DND-41 (cell line): ENCODE measurements at regions not wholly inside any gene's neighbourhood (a gene's known extent, or its start where the extent isn't known, plus 50 kb on each side); places are given as distances from the start of the nearest gene placed in this dataset.

ENCODE experiments used
- ATAC-seq: fragments of 200-7000 bp; cut with Tn5 transposase; 3 replicates; pipeline ENCODE4 v1.9.1; 2021; ENCODE audit warnings: low read depth; ENCODE audit not compliant: insufficient read depth
- DNase-seq: peaks from one replicate; pipeline ENCODE4 v3.0.0-alpha.2; 2020
- H2AFZ ChIP-seq: 2 replicates; pipeline ENCODE4 v1.6.0; 2012; ENCODE audit warnings: low read depth, low read length
- H3K27ac ChIP-seq: 2 replicates; pipeline ENCODE4 v1.5.1; 2012; ENCODE audit warnings: low read length, inconsistent platforms
- H3K27me3 ChIP-seq: fragments of 200-600 bp; sonication (generic); 2 replicates; pipeline ENCODE4 v1.6.0; 2012; ENCODE audit warnings: low read length, mild to moderate bottlenecking, inconsistent platforms; ENCODE audit not compliant: insufficient read depth, poor library complexity
- H3K36me3 ChIP-seq: 2 replicates; pipeline ENCODE4 v1.5.1; 2012; ENCODE audit warnings: low read length, inconsistent platforms; ENCODE audit not compliant: insufficient read depth
- H3K4me1 ChIP-seq: 2 replicates; pipeline ENCODE4 v1.5.1; 2012; ENCODE audit warnings: mild to moderate bottlenecking, low read length; ENCODE audit not compliant: insufficient read depth
- H3K4me2 ChIP-seq: 2 replicates; pipeline ENCODE4 v1.6.0; 2012; ENCODE audit warnings: mild to moderate bottlenecking, moderate library complexity, low read length, inconsistent platforms; ENCODE audit not compliant: insufficient read depth
- H3K4me3 ChIP-seq, 2 experiments: fragments of 200-600 bp in 1 of 2; shearing (Covaris generic) in 1 of 2; 2 replicates each; pipeline ENCODE4 v1.5.1; 2012 to 2016; ENCODE audit warnings: inconsistent platforms in 2 of 2, low read length in 2 of 2, mild to moderate bottlenecking in 2 of 2, low read depth in 1 of 2, moderate library complexity in 1 of 2
- H3K79me2 ChIP-seq: 2 replicates; pipeline ENCODE4 v1.6.0; 2012; ENCODE audit warnings: low read length, inconsistent platforms; ENCODE audit not compliant: insufficient read depth
- H3K9ac ChIP-seq: 2 replicates; pipeline ENCODE4 v1.6.0; 2012; ENCODE audit warnings: low read depth, mild to moderate bottlenecking, inconsistent platforms, low read length, moderate library complexity
- H3K9me3 ChIP-seq: 2 replicates; pipeline ENCODE4 v1.5.1; 2012; ENCODE audit warnings: low read length, moderate library complexity, mild to moderate bottlenecking, inconsistent platforms; ENCODE audit not compliant: insufficient read depth, severe bottlenecking
- H4K20me1 ChIP-seq: 2 replicates; pipeline ENCODE4 v1.6.0; 2012; ENCODE audit warnings: low read length; ENCODE audit not compliant: insufficient read depth
- EZH2 ChIP-seq: IDR thresholded peaks from 3 replicates; pipeline ENCODE4 v1.6.1; 2012; ENCODE audit warnings: borderline replicate concordance, low read depth, mild to moderate bottlenecking, moderate library complexity, low read length, inconsistent platforms; ENCODE audit not compliant: severe bottlenecking
- TF ChIP-seq, protein P1 (sequence below): IDR thresholded peaks from 2 replicates; pipeline ENCODE4 v1.5.1; 2012; ENCODE audit warnings: borderline replicate concordance, low read length, moderate library complexity, mild to moderate bottlenecking; ENCODE audit not compliant: poor library complexity, severe bottlenecking; ENCODE audit errors: extremely low read depth

DNA sequence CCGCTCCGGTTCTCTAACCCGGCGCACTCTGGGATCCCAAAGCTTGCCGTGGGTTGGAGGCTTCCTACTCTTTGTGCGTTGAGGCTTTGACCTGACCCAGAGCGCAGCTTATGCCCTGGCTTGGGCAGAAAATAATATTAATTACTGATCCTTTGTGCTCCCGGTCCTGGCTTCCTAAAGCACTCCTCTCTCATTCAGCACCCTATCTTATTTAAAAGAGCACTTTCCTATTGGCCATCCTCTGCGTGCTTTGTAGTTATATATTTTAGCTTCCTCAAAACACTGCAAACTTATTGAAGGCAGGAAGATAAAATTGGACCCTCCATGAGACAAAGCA, 466.0 kb downstream of the XPNPEP1 start:
- no peak for ATAC-seq
- H4K20me1 ChIP-seq: no peaks in the 10 kb centered on the region
- no peaks in the 10 kb centered on the region for H3K27me3 ChIP-seq
- no peak overlapping the region for H2AFZ ChIP-seq
- H3K36me3 ChIP-seq: no peaks in the 10 kb centered on the region
- no peak for DNase-seq
- no peak overlapping the region for H3K4me2 ChIP-seq
- H3K79me2 ChIP-seq: no peaks in the 10 kb centered on the region
- H3K27ac ChIP-seq: no peak overlapping the region
- H3K4me1 ChIP-seq: no peaks in the 10 kb centered on the region
- no peak overlapping the region for H3K9ac ChIP-seq
- H3K4me3 ChIP-seq: no peak overlapping the region
- no peaks in the 10 kb centered on the region for H3K9me3 ChIP-seq
- TF ChIP-seq, protein P1, sequence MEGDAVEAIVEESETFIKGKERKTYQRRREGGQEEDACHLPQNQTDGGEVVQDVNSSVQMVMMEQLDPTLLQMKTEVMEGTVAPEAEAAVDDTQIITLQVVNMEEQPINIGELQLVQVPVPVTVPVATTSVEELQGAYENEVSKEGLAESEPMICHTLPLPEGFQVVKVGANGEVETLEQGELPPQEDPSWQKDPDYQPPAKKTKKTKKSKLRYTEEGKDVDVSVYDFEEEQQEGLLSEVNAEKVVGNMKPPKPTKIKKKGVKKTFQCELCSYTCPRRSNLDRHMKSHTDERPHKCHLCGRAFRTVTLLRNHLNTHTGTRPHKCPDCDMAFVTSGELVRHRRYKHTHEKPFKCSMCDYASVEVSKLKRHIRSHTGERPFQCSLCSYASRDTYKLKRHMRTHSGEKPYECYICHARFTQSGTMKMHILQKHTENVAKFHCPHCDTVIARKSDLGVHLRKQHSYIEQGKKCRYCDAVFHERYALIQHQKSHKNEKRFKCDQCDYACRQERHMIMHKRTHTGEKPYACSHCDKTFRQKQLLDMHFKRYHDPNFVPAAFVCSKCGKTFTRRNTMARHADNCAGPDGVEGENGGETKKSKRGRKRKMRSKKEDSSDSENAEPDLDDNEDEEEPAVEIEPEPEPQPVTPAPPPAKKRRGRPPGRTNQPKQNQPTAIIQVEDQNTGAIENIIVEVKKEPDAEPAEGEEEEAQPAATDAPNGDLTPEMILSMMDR: no peak
- TF ChIP-seq EZH2: no peak

DNA sequence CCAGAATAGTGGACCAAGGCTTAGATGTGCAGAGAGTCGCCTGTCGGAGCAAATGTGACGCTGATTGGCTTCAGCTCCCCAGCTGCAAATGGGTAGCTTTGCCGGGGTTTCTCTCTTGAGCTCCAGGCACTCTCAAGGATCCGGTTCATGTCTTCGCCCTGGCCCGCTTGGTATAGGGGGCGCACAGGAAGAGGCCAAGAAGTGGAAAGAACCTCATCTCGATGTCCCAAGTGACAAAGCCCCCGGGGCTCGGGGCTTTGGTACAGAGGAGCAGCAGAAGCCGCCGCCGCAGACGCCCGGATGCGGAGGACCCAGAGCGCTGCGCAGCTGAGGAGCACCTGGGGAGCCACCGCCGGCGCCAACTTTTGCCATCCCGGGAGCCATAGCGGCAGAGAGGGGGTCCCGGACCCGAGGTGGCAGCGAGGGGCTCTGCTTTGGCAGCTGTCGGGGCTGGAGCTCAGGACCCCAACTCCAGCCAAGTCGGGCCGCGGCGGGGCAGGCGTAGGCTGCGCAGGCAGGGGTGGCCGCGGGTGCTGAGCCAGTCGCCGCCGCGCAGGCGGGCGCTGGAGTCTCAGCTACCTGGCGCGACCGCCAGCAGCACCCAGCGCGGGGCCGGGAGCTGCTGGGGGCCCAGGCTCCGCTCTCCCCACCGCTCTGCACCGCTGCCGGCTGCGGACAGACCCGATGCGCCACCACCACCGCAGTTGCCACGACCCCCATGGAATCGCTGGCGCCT, 466.6 kb downstream of the XPNPEP1 start:
- Histone ChIP-seq H3K9me3 (no peaks in the 10 kb centered on the region), H3K4me2 (no peak overlapping the region), H3K27me3 (no peaks in the 10 kb centered on the region), H3K4me1 (no peaks in the 10 kb centered on the region), H3K36me3 (no peaks in the 10 kb centered on the region), H2AFZ (no peak overlapping the region), H3K9ac (no peak overlapping the region), H3K79me2 (no peaks in the 10 kb centered on the region), H3K4me3 (no peak overlapping the region), H4K20me1 (no peaks in the 10 kb centered on the region), H3K27ac (no peak overlapping the region)
- DNase-seq: no peak
- ATAC-seq: no peak
- TF ChIP-seq EZH2: no peak
- TF ChIP-seq, protein P1: no peak

DNA sequence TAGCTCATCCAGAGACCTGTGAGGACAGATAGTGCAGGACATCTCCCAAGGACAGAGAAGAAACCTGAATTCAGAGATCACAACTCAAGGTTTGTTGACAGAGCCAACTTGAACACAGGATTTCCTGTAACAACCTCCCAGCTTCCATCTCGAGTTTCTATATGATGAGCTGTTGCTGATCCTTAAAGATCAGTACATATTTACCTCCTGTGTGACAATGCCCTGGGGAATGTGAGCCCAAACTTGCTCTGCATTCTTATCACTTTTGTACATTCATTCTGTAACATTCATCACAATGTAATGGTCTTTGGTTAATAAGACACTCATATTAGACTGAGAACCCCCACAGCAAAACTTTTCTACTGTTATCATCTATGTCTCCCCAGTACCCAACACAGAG, 468.6 kb downstream of the XPNPEP1 start:
- TF ChIP-seq EZH2: no peak
- TF ChIP-seq, protein P1: no peak
- no peaks in the 10 kb centered on the region for H3K9me3 ChIP-seq
- H3K27ac ChIP-seq: no peak overlapping the region
- no peaks in the 10 kb centered on the region for H3K36me3 ChIP-seq
- H3K4me2 ChIP-seq: no peak overlapping the region
- H3K4me3 ChIP-seq: no peak overlapping the region
- no peaks in the 10 kb centered on the region for H3K79me2 ChIP-seq
- no peak for ATAC-seq
- H3K4me1 ChIP-seq: no peaks in the 10 kb centered on the region
- H3K27me3 ChIP-seq: no peaks in the 10 kb centered on the region
- DNase-seq: no peak
- no peaks in the 10 kb centered on the region for H4K20me1 ChIP-seq
- H3K9ac ChIP-seq: no peak overlapping the region
- H2AFZ ChIP-seq: no peak overlapping the region
